AG04450 (cell line): ENCODE measurements at regions not wholly inside any gene's neighbourhood (a gene's known extent, or its start where the extent isn't known, plus 50 kb on each side); places are given as distances from the start of the nearest gene placed in this dataset.
A peak's percentile ranks its signal among the peaks of the same experiment; 100 is the strongest.

ENCODE experiments used
- CTCF ChIA-PET: fragments of 300-600, 350-600 bp; formaldehyde crosslinking; extraction: SDS; loops from one replicate; lab custom pipeline; 2022; ENCODE audit warnings: antibody characterized with exemption, inconsistent platforms; lab: Charles Lee
- POLR2A ChIA-PET: fragments of 350-600 bp; formaldehyde crosslinking; extraction: SDS; loops from one replicate; lab custom pipeline; 2021; ENCODE audit warnings: antibody characterized with exemption, inconsistent platforms; lab: Yijun Ruan, JAX
- DNase-seq: peaks from one replicate; pipeline ENCODE4 v3.0.0-alpha.2; 2011; ENCODE audit warnings: low read depth, low spot score
- H3K27ac ChIP-seq: one replicate; pipeline ENCODE4 v1.5.1; 2012; ENCODE audit warnings: low read depth, low read length, control low read depth
- H3K27me3 ChIP-seq: one replicate; pipeline ENCODE4 v1.6.0; 2012; ENCODE audit warnings: low read length; ENCODE audit not compliant: control insufficient read depth, insufficient read depth
- H3K4me3 ChIP-seq: 2 replicates; pipeline ENCODE4 v1.5.1; 2011; ENCODE audit warnings: mild to moderate bottlenecking, low read depth, low read length, control low read depth
- H3K9me3 ChIP-seq: 2 replicates; pipeline ENCODE4 v1.5.1; 2012; ENCODE audit warnings: low read length; ENCODE audit not compliant: control insufficient read depth, insufficient read depth
- TF ChIP-seq, protein P1 (sequence below): IDR thresholded peaks from 2 replicates; pipeline ENCODE4 v1.5.1; 2011; ENCODE audit warnings: low read depth, low read length, control low read depth, inconsistent platforms

DNA sequence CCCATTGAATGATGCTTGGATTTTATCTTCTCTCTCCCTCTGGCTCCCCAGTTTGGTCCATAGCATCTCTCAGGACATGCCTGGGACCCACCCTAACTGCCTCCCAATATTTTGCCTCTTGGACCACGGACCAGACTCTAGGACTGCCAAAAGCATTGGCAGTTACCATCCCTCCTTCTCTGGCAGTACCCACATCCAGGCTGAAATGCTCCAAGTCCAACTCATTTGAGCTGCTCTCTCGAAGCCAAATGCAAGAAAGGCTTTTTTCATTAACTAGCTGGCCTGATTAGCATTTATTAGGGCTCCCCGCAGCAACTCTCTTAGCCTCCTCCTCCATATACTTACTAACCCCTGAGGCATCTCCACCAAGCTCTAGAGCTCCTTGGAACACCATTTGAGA lies 140.0 kb upstream of the GRIK3 start:
- Histone ChIP-seq H3K4me3 (no peak overlapping the region), H3K27me3 (no peaks in the 10 kb centered on the region), H3K9me3 (no peaks in the 10 kb centered on the region), H3K27ac (no peak overlapping the region)
- DNase-seq, result no peak
- POLR2A ChIA-PET, result no interaction called here
- TF ChIP-seq, protein P1, sequence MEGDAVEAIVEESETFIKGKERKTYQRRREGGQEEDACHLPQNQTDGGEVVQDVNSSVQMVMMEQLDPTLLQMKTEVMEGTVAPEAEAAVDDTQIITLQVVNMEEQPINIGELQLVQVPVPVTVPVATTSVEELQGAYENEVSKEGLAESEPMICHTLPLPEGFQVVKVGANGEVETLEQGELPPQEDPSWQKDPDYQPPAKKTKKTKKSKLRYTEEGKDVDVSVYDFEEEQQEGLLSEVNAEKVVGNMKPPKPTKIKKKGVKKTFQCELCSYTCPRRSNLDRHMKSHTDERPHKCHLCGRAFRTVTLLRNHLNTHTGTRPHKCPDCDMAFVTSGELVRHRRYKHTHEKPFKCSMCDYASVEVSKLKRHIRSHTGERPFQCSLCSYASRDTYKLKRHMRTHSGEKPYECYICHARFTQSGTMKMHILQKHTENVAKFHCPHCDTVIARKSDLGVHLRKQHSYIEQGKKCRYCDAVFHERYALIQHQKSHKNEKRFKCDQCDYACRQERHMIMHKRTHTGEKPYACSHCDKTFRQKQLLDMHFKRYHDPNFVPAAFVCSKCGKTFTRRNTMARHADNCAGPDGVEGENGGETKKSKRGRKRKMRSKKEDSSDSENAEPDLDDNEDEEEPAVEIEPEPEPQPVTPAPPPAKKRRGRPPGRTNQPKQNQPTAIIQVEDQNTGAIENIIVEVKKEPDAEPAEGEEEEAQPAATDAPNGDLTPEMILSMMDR, result no peak
- CTCF ChIA-PET, result no interaction called here

DNA sequence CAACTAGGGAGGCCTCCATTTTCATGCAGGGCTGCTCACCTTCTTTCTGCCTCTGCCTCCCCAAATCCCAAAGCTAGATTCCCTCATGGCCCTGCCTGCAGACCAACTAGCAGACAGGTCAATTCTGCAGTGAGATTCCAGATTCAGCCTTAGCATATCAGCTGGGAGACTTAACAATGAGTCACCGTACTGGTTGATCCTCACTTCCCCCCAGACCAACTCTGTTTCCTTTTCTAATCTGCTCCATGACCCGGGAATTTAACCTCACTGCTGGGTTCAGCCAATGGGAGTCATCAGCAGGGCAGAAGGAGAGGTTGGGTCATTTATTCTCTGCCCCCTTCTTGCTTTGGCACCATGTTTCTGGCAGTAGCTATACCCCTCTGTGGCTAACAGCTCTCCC lies 140.6 kb upstream of the GRIK3 start:
- POLR2A ChIA-PET, result no interaction called here

DNA sequence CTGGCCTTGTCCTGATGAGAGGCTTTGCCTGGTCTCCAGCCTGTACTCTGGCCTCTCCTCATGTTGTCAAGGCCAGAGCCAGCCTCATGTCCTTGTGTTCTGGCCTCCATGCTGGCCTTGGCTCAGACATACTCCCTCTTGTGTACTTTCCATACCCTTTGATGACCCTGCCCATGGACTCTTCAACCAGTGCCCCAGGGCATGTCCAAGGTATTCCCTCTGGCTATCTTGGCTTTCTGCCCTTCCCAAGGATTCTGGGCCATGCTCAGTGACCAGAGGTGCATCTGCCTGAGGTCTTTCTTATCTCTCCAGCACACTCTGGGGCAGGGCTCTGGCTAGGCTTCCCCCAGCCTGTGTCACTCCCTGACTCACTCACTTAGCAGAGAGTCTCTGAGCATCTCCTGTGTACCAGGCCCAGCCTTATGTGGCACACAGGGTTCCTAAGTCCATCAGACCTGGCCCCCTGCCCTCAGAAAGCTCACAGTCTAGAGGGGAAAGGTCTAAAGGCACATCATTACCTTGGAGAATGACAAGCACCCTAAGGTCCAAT lies 141.4 kb upstream of the GRIK3 start:
- ChIA-PET POLR2A (no interaction called here), CTCF (no interaction called here)
- no peak overlapping the region for H3K27ac ChIP-seq
- no peaks in the 10 kb centered on the region for H3K9me3 ChIP-seq
- TF ChIP-seq, protein P1, result no peak
- H3K27me3 ChIP-seq, result no peaks in the 10 kb centered on the region
- no peak for DNase-seq
- H3K4me3 ChIP-seq, result no peak overlapping the region

More for the DNA sequence above, 140.6 kb upstream of the GRIK3 start:
- H3K9me3 ChIP-seq, result no peaks in the 10 kb centered on the region
- DNase-seq, result no peak
- no peak overlapping the region for H3K4me3 ChIP-seq
- no peak overlapping the region for H3K27ac ChIP-seq
- no peaks in the 10 kb centered on the region for H3K27me3 ChIP-seq
- CTCF ChIA-PET, result no interaction called here
- TF ChIP-seq, protein P1, result no peak

DNA sequence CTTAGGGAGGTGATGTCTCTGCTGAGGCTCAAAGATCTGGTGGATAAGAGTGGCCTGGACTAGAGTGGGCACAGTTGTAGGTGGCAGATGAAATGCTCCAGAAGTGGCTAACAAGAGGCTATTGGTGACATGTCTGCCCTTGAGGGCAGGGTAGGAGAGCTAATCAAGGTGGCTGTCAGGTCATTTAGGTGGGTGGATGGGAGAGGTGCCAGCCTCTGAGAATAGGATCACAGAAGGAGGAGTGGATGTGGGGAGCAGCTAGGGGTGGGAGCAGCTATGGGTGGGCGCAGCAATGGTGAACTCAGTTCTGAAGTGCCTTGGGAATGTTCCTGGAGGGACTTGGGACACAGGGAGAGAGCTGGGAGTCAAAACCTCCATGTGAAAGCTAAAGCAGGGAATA lies 142.0 kb upstream of the GRIK3 start:
- Histone ChIP-seq H3K9me3 (no peaks in the 10 kb centered on the region), H3K27ac (peak overlapping the region; percentile 11), H3K4me3 (no peak overlapping the region), H3K27me3 (no peaks in the 10 kb centered on the region)
- DNase-seq, result no peak
- POLR2A ChIA-PET, result no interaction called here
- CTCF ChIA-PET, result no interaction called here
- TF ChIP-seq, protein P1, result no peak

DNA sequence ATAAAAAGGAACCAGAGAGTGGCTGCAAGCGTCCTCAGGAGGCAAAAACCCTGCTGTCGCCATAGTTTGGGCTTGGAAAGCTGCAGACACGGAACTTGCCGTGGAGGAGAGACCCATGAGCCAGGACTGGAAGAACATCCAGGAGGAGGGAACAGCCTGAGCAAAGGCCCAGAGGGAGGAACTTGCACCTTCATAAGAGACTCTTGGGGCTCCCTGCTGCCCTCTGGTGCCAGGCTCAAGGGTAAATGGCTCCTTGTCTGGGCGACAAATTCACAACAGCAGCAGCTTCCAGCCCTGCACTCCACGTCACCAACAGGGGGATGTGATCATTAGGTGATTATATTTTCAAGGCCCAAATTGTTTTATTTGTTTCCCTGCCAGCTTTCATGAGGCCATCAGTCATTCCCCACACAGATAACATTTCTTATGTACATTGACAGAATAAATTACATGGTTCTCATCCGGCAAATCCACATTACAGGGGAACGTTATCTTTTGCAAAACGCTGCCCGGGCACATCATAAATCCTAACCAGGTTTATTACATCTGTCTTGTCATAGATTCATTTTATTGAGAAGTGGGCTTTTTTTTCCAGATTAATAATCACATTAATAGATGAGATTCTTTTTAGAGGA lies 143.0 kb upstream of the GRIK3 start:
- ChIA-PET CTCF (no interaction called here), POLR2A (no interaction called here)
- H3K27ac ChIP-seq, result no peak overlapping the region

More for the DNA sequence above, 143.0 kb upstream of the GRIK3 start:
- Histone ChIP-seq H3K4me3 (no peak overlapping the region), H3K9me3 (no peaks in the 10 kb centered on the region), H3K27me3 (no peaks in the 10 kb centered on the region)
- TF ChIP-seq, protein P1, result peak; percentile 24
- no peak for DNase-seq
